Activated CD8-positive, alpha-beta memory T cell treated with anti-CD3 and anti-CD28 coated beads, Interleukin-2, amount 50 U/mL, for 48 hours (primary cell): ENCODE measurements at regions not wholly inside any gene's neighbourhood (a gene's known extent, or its start where the extent isn't known, plus 50 kb on each side); places are given as distances from the start of the nearest gene placed in this dataset.

Experiments
- DNase-seq: peaks from one replicate; pipeline ENCODE4 v3.0.0-alpha.2; 2020

DNA sequence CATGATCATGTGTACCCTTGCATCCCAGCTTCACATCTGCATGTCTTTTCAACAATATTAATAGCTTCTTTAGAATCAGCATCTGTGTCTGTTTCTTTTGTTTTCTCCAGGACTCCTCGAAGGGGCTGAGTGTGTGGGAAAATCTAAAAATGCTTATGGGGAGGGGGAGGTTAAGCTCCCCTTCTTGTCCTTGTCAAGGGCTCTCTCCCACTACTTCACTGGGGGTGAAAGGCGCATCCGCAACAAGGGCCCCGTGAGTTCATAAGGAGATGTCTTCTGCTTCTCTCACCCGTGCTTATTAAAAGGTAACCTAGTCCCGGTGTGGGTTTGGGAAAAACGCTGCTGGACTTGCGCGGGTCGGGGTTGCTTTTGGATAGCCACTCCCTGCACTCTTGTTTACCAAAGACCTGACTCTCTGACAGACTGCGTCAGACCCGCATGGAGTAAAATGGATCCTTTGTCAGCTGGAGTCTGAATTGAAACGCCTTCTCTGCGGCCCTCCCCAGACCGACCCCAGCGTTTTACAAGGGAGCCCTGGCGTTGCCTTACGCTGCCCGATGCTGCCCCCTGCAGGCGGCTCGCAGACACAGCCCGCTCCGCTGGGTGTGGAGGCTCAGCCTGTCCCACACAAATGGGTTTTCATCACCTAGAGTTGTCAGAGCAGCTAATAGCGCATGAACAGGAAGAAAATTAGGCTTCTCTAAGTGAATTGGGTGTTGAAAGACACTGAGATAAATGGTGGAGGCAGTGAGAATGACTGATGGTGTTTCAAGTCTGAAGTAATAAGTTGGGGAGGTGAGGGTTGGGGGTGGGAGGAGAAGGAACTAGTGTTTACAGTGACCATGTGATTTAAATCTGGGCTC, 53.8 kb downstream of the IER5 start:
- peak; percentile 98 for DNase-seq

DNA sequence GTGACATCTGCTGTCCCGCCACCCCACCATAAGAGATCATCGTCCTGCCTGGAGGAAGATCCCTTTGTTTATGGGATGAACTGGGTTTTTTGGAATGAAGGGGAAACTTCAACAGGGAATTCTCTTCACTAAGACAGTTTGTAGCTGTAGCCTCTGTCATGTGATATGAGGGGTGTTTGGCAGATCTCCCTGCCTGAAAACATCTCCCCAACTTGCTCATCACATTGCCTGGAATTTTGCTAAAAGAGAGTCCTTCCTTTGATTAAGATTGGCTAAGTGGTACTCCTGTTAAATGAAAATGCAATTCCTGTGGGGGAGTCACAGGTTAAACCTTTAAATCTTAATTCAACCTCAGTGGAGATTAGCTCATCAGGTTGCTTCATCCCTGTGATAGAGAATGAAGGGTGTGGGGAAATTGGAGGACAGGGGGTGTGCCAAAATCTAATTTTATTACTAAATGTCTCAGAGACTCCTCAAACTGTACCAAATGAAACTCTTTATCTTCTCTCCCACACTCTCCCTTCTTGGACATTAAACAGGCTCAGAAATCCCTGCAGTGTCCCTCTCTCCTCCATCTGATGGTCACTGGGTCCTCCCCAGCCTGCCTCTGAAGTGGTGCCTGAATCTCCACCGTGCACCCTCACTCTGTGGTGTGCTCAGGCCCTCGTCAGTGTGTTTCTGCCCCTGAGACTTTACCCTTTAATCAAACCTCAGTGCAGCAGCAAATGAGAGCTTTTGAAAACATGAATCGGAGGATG, 54.8 kb downstream of the IER5 start:
- DNase-seq, result no peak

DNA sequence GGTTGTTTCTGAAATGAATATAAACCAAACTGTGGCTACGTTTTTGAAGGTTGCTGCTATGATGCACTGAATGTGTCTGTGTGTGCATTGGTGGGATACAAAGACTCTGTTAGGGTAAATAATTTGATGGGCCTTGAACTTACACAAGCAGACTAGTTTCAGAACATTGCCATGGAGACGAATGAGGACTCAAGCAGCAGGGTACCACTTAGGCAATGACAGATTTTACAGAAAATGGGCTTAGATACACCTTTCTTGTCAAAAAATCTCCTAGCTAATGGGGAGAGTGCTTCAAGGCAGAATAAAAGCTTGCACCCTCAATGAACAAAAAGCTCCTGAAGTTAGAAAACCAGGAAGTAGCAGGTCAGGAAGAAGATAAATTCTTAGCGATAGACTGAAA, 55.7 kb downstream of the IER5 start:
- DNase-seq, result no peak

DNA sequence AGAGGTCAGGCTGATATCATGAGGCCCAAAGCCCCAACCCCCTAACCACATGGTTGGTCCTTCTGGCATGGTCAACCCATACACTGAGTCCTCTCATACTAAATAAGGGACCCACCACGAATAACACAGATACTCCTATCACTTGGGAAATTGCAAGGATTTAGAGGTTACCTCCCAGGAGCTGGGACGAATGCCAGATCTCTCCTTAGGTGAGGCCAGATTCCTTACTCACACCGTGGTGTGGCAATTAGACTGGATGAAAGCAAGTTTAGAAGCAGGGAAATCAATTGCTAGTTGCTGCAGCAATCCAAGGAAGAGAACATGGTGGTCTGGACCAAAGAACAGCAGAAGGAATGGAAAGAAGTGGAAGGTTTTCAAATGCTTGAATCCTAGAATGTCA, 60.1 kb downstream of the IER5 start:
- no peak for DNase-seq

DNA sequence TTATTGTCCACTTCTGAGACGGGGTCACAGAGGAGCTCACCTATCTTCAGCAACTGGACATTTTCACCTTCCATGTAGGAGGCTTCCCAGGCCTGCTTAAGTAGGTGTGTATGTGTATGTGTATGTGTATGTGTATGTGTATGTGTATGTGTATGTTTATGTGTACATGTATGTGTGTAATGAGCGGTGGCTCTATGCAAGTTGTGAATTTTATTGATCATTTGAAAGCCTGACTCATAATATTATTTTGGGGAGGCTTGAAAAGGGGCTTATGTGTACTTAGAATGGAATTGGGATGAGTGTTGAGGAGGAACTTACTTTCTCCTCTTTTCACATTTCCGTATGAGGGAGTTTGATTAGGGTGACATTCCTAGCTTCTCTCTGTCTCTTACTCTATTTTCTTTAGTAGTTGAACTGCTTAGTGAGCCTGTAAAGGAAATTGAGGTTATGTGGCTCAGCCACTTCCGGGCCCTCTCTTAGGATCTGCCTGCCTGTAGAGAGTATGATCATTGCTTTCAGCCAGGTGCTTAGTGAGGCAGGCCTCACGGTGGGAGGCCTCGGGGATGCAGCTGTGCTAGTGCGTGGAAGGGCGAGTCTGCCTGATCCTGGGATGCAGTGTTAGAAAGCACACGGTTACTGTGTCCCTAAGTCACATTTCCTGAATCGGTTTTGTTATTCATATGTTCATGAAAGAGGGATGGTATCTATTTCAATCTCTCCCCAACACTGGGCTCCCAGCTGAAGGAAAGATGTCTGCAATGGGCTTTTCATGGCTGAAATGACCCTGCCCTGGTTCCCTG, 61.0 kb downstream of the IER5 start:
- DNase-seq, result peak; percentile 74

DNA sequence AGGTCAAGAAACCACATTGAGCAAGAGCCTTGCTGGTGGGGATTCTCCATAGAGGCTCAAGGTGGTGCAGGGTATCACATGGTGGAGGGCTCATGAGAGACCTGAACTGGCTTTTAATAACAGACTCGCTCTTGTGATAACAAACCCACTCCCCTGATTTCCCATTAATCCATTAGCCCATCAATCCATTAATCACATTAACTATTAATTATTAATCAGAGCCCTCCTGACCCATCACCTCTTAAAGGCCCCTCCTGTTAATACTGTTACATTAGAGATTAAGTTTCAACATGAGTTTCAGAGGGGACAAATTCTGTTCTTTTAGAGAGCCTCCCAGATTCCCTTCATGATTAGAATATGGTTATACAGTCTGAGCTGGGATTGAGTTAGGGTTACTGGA, 61.8 kb downstream of the IER5 start:
- no peak for DNase-seq

DNA sequence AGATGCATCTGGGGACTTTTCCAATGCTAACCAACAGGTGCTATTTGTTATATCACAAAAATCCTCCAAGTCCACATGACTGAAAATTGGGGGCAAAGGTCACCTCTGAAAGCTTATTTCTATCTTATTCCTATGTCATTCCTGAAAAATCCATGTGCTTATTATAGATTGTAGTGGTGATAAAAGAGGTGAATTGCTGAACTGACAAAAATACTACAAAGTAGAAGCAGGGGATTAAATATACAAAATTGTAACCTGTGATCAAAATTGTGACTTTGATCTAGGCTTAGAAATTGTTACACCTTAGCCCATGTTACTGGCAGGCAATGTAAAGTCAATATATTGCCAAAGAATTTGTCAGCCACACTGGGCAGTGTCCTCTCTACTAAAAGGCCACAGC, 62.3 kb downstream of the IER5 start:
- DNase-seq, result no peak

DNA sequence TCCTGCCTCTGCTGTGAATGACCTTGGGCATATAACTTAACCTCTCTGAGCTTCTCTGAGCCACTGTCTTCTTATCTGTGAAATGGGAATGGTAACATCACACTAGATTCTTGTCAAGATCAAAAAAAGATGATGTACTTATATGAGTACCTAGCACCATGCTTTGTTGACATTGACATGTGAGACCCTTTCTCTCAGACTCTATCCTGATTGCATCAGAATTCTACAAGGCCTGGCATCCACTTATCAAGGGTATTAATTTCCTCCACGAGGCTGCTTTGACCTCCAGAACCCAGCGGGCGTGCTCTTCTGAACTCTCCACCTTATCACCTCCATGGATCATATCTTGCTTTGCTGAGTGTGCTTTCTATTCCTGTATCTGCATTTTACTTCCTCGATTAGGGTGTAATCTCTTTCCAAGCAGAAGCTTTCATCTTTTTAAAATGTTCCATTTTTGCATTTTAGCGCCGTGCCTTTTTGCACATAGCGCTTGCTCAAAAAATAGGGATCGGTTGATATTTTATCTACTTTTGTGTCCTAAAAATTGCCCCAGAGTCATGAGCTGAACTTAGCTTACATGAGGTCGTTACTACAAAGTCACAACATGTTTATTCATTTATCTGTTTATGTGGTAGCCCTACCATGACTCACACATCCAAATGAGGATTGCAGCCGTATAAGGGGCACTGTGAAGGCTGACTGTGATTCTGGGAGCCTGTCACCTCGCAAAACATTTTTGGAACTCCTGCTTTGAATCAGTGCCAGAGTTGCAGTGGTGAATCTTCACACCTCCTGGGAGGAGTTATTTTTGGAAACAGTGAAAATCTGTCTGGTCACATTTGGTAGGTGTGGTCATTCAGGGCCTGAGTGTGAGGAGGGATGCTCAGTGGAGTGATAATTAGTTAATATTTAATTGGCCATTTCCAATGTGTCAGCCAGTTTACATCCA, 63.2 kb downstream of the IER5 start:
- DNase-seq, result no peak

DNA sequence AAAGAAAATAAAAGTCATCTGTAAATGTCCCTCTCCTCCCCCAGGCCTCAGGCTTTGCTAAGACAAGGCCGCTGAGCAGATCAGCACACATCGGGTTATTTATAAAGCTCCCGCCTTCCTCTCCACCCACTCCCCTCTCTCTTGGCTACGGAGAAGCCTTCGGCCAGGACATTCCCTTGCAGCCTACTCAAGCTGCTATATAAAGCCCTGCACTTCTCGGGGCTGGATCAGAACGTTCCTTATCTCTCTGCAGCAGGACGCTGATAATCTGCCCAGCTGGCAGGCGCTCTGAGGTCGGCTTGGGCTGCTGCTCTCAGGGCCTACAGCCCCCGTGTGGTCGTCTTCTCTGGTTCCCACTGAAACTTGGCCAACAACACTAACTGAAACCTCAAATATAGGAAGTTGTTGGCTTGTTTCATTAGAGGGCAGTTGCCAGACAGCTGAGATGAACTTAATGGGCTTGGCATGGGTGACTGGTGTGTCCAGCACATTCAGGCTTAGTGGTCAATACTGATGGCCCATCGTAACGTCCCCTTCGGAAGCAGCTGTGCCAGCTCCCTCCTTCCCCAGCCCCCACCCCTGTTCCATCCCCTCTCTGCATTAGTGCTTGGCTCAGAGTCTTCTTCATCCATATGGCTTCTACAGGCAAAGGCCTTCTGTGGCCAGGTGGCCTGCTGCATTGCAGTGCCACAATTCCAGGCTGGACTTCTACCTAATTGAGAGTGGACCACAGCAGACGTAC, 64.6 kb downstream of the IER5 start:
- no peak for DNase-seq

DNA sequence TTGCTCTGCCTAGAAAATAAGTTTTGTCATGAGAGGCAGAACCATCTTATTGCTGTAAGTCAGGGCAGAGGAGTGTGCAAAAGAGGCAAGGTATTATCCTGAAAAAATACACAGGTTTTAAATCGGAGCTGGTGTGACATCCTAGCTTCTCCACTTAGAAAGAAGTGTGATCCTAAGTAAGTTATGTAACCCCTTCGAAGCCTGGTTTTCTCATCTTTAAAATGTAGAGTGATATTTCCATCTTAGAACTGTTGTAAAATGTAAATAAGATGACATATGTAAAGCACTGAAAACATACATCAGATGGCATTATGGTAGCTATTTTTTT, 65.1 kb downstream of the IER5 start:
- no peak for DNase-seq

DNA sequence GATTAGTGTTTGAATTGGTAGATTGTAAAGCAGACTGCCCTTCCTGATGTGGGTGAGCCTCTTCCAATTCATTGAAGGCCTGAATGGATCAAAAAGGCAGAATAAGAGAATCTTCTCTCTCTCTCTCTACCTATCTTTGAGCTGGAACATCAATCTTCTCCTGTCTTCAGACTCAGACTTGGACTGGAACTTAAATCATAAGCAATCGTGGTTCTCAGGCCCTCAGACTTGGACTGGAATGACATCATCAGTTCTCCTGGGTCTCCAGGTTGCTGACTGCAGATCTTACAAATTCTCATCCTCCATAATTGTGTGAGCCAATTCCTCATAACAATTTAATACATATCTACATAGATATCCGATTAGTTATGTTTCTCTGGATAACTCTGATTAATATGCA, 66.8 kb downstream of the IER5 start:
- DNase-seq, result no peak

DNA sequence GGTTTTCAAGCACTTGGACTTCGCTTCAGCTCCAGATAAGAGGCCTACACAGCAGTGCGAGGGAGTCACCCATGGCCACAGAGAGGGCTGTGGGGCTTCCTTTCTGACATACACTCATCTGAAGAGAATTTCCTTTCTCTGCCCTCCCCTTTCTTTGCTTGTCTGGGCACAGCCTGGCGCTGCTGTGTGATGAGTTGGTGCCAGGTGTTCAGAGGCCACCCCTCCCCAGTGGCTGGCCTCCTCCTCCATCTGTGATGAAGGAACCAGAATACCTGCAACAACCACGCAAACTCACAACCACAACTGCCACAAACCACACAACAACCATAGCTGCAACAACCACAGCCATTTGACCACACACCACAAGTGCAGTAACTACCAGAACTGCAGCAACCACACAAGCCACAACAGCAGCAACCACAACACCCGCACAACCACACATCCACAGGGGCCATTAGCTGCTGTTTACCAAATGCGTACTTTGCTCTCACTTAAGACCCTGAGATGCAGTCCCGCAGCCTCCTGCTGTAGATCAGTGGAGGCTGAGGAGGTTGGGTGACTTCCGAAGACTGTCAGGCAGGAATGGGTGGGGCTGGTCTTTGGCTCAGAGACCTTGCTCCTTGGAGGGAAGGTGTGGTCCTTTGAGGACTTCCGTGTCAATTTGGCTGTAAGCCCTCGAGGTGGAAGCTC, 71.1 kb downstream of the IER5 start:
- DNase-seq, result peak; percentile 80

DNA sequence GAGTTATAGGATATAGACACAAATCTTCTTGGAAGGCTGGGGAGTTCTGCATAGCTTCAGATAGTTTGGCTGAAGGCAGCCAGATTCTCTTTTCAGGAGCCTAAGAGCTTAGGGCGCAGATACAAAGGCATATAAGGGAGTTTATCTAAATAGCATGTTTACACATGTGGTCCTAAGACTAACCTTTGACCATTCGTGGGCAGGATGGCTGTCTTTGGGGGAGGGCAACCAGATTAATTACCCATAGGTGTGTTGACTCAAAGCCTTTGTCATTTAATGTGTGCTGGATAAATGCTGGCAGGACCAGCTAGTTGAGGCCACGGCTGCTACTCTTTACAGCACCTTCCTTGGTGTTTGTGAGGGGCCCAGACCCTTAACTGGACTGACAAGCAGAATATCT, 71.8 kb downstream of the IER5 start:
- DNase-seq, result no peak

DNA sequence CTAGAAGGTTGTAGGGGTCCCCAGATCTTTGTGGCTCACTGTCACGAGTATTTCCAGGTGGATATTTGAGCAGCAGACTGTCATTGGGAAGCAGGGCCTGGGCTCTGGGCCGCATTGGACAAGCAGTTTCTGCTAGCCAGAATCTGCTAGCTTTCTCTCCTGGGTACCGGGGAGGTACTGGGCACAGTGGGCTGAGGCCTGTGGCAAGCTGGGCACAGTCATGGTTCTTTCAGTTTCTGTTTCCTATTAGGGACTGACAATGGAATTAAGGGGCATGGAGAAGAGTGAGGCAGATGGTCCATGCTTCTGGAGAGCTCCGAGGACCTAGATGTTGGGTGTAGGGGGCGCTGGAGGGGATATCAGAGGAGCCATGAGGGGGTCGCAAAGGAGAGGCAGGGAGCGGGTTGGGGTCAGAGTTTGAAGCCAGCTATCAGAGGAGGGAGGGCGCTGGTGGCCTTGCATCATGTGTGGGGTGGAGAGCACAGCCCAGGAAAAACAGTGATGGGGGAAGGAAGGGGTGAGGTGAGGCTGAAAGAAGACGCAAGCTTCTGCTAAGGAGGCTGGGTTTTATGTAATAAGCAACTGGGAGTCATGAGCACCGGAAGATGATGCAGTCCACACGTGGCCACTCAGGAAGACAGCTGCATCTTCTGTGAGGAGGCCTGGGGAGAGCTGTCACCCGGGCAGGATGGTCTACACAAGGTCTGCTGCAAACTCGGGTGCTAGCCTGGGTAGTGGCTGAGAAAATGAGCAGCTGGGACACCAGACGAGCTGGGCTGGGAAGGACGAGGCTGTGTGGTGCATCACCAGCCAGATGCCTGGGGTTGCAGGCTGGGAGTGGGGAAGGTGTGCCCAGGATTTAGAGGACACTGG, 72.7 kb downstream of the IER5 start:
- DNase-seq, result no peak

DNA sequence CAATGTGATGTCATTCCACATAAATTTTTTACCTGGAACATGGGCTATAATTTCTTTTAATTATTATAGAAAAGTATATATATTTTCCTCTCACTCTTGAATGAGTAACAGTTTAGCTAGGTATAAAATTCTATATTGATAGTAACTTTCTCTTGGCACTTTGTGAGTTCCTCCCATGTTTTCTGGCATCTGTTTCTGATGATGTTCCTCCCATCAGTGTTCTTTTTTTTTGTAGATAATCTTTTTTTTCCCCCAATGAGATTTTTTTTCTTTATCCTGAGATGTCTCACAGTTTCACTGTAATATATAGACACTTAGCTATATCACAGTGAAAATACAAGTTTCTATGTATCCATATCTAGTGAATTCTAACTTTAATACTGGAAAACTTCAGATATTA, 75.2 kb downstream of the IER5 start:
- DNase-seq, result no peak

DNA sequence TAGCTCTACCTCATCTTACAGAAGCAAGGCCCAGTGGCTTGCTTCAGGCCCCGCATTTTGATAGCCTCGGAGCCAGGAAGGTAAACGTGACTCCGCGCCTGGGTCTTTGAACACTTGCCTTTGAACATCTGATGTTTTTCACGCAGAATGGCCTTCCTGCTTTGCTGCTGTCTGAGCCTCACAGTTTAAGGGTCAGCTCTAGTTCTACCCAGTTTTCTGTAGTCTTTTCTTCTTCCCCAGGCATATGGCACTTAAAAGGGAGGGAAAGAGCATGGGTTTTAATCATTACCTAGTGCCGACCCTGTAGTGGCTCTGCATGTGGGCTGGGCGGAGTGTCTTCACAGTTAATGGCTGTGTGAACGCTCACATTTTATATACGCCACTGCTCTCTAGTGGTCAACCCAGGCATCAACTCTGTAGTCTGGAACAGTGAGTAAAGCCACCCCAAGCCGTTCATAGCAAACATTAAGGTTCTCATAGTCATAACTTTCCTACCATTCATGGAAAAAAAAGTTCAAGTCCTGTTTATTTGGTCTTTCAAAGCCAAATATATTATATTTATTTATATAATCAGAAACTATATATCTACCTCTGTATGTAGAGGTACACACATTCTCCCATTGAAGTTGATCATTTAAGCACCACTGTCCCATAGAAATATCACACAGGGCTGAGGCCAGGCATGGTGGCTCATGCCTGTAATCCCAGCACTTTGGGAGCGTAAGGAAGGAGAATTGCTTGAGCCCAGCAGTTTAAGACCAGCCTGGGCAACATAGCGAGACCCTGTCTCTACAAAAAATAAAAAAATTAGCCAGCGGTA, 78.1 kb downstream of the IER5 start:
- DNase-seq, result peak; percentile 72

DNA sequence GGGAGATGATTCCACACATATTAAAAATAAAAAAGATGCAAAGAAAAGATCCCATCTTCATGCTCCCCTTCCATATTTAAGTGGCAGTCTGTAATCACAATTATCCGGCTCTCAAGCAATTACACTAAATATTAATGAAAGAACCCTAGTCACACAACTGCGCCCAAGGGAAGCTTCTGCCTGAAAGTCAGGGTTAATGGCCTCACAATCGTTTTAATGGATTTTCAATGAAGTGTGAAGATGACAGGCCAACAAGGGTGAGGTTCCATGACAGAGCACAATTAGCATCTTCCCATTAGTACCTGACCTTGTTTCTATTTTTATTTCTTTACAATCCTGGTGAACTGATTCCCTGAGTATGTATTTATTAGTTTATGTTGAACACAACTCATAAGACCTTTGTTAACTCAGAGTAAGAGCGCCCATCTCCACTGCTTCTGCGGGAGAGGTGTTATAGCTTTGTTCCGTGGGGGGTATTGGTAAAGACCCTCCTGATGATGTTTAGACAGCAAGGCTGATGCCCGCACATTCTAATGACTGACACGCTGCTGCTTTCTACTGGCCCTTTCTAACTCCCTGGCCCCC, 80.9 kb downstream of the IER5 start:
- DNase-seq, result no peak

DNA sequence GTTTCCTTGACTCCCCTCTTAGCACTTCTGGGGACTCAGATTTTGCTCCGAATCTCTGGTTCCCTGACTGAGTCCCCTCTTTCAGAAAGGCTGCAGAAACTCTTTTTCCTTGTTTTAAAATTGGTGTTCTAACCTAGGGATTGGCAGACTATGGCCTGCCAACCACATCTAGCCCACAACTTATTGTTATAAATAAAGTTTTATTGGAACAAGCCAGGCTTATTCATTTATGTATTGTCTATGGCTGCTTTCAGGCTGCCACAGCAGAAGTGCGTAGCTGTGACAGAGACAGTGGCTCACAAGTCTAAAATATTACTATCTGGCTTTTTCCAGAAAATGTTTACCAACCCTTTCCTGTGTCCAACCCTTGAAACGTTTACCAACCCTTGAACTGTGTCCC, 81.7 kb downstream of the IER5 start:
- DNase-seq, result no peak

DNA sequence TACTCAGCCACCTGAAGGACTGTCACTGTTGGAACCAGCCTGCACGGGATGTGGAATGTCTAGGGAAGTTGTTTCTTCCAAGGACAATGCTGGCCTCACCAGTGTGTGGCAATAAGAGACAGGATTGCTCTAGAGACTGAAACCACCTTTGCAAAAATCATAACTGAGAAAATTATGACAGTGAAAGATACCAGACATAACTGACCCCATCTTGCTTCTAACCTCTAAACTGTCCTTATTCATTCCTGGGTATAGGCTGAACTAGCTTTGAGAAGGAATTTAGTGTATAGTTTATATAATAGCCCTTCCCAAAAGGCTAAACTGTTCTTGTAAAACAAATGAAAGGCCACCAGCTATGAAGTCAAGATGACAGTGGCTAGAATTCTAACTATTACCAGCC, 83.6 kb downstream of the IER5 start:
- no peak for DNase-seq
